ENCODE measurements at regions not wholly inside any gene's neighbourhood (a gene's known extent, or its start where the extent isn't known, plus 50 kb on each side); places are given as distances from the start of the nearest gene placed in this dataset.

DNA sequence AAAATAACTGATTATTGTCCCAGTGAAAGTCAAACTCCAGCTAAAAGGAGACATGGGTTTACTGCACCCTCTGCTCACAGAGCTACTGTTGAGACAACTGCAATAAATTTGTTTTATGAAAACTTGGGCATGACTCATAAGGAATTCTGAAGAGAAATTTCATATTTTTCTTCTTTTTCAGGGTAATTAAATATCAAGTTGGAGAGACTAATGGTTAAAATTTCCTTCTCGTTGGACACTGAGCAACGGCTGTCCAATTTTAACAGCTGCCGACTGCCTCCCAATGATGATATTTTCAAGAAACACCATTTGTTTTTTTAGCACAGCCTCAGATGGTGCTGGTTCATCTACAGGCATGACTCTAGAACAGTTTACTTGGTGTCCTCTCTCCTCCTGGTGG is 259.2 kb upstream of the RGMB start:
- TF ChIP-seq, protein P1, sequence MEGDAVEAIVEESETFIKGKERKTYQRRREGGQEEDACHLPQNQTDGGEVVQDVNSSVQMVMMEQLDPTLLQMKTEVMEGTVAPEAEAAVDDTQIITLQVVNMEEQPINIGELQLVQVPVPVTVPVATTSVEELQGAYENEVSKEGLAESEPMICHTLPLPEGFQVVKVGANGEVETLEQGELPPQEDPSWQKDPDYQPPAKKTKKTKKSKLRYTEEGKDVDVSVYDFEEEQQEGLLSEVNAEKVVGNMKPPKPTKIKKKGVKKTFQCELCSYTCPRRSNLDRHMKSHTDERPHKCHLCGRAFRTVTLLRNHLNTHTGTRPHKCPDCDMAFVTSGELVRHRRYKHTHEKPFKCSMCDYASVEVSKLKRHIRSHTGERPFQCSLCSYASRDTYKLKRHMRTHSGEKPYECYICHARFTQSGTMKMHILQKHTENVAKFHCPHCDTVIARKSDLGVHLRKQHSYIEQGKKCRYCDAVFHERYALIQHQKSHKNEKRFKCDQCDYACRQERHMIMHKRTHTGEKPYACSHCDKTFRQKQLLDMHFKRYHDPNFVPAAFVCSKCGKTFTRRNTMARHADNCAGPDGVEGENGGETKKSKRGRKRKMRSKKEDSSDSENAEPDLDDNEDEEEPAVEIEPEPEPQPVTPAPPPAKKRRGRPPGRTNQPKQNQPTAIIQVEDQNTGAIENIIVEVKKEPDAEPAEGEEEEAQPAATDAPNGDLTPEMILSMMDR (conservative IDR thresholded peaks at IDR 0.05): no peak
- TF ChIP-seq ZFX (IDR thresholded peaks at IDR 0.05): no peak

All from C4-2B (cell line).